Suprapubic skin (tissue), 4 donors: ENCODE measurements at regions not wholly inside any gene's neighbourhood (a gene's known extent, or its start where the extent isn't known, plus 50 kb on each side); places are given as distances from the start of the nearest gene placed in this dataset.

Source experiments
- EP300 ChIP-seq: sonication (generic); formaldehyde crosslinking; IDR thresholded peaks from one replicate; pipeline ENCODE4 v1.6.1; 2017; ENCODE audit warnings: antibody characterized with exemption
- POLR2AphosphoS5 ChIP-seq, 3 donors: sonication (generic); formaldehyde crosslinking; IDR thresholded peaks; one replicate each; pipeline ENCODE4 v1.6.1; 2017; ENCODE audit warnings: antibody characterized with exemption in 3 of 3
- TF ChIP-seq, protein P1 (sequence below), 2 donors: fragments of 200-600 bp in 1 of 2; fragments of 450-650 bp in 1 of 2; sonication (generic) in 1 of 2; IDR thresholded peaks; one replicate each; pipeline ENCODE4 v1.5.1; 2016 to 2019; ENCODE audit warnings: antibody characterized with exemption in 2 of 2, mild to moderate bottlenecking in 1 of 2, moderate library complexity in 1 of 2

GRCh38 chr9:108671794-108672193 lies 184.0 kb downstream of the ACTL7B start:
- TF ChIP-seq, protein P1, sequence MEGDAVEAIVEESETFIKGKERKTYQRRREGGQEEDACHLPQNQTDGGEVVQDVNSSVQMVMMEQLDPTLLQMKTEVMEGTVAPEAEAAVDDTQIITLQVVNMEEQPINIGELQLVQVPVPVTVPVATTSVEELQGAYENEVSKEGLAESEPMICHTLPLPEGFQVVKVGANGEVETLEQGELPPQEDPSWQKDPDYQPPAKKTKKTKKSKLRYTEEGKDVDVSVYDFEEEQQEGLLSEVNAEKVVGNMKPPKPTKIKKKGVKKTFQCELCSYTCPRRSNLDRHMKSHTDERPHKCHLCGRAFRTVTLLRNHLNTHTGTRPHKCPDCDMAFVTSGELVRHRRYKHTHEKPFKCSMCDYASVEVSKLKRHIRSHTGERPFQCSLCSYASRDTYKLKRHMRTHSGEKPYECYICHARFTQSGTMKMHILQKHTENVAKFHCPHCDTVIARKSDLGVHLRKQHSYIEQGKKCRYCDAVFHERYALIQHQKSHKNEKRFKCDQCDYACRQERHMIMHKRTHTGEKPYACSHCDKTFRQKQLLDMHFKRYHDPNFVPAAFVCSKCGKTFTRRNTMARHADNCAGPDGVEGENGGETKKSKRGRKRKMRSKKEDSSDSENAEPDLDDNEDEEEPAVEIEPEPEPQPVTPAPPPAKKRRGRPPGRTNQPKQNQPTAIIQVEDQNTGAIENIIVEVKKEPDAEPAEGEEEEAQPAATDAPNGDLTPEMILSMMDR (IDR thresholded peaks at IDR 0.05), result no peak
- no peak for TF ChIP-seq POLR2AphosphoS5 (IDR thresholded peaks at IDR 0.05)
- TF ChIP-seq EP300, result no peak
